ENCODE measurements at regions not wholly inside any gene's neighbourhood (a gene's known extent, or its start where the extent isn't known, plus 50 kb on each side); places are given as distances from the start of the nearest gene placed in this dataset.
"Not testable (repeated sequence)": the region's sequence is repeated elsewhere in the genome, so short reads cannot be mapped to it uniquely, and the experiment has no call there.

- H3K4me3 Mint-ChIP-seq: no peak overlapping the region
- intact Hi-C loops (cut with micrococcal nuclease): no loop called here
- POLR2A ChIA-PET: no interaction called here
- CTCF ChIA-PET: interaction anchor here (3.0 kb wide), 1 partner anchor 12 kb away, joined by 9 read pairs; no protein-coding TSS in a partner anchor
- TF ChIP-seq, protein P1, sequence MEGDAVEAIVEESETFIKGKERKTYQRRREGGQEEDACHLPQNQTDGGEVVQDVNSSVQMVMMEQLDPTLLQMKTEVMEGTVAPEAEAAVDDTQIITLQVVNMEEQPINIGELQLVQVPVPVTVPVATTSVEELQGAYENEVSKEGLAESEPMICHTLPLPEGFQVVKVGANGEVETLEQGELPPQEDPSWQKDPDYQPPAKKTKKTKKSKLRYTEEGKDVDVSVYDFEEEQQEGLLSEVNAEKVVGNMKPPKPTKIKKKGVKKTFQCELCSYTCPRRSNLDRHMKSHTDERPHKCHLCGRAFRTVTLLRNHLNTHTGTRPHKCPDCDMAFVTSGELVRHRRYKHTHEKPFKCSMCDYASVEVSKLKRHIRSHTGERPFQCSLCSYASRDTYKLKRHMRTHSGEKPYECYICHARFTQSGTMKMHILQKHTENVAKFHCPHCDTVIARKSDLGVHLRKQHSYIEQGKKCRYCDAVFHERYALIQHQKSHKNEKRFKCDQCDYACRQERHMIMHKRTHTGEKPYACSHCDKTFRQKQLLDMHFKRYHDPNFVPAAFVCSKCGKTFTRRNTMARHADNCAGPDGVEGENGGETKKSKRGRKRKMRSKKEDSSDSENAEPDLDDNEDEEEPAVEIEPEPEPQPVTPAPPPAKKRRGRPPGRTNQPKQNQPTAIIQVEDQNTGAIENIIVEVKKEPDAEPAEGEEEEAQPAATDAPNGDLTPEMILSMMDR (IDR thresholded peaks at IDR 0.05): no peak
- no peaks in the 10 kb centered on the region for H3K36me3 Mint-ChIP-seq (ENCODE audit: low read depth)
- ATAC-seq (ENCODE audit: low read depth): no peak
- no peaks in the 10 kb centered on the region for H3K9me3 Mint-ChIP-seq
- no peaks in the 10 kb centered on the region for H3K4me1 Mint-ChIP-seq
- no peak for DNase-seq
- H3K27ac Mint-ChIP-seq: no peak overlapping the region
- H3K27me3 Mint-ChIP-seq: peaks cover 8% of the 10 kb centered on the region
Observed at GRCh38 chr3:107224026-107224596, 153.1 kb upstream of the CCDC54 start.

GRCh38 chr3:107227091-107227490, 150.1 kb upstream of the CCDC54 start:
- Mint-ChIP-seq H3K9me3 (no peaks in the 10 kb centered on the region), H3K4me3 (no peak overlapping the region), H3K4me1 (no peaks in the 10 kb centered on the region), H3K27ac (no peak overlapping the region), H3K27me3 (peaks cover 8% of the 10 kb centered on the region), H3K36me3 (ENCODE audit: low read depth) (no peaks in the 10 kb centered on the region)
- ChIA-PET POLR2A (no interaction called here), CTCF (no interaction called here)
- ATAC-seq (ENCODE audit: low read depth) (no peak), DNase-seq (no peak)
- TF ChIP-seq, protein P1 (IDR thresholded peaks at IDR 0.05): no peak
- intact Hi-C loops (cut with micrococcal nuclease): no loop called here

DNA sequence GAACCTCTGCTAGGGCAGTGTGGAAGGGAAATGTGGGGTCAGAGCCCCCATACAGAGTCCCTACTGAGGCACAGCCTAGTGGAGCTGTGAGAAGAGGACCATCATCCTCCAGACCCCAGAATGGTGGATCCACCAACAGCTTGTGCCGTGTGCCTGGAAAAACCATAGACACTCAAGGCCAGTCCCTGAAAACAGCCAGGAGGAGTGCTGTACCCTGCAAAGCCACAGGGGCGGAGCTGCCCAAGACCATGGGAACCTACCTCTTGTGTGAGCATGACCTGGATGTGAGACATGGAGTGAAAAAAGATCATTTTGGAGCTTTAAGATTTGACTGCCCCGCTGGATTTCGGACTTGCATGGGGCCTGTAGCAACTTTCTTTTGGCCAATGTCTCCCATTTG, 143.4 kb upstream of the CCDC54 start:
- H3K4me3 Mint-ChIP-seq; H3K27ac Mint-ChIP-seq; H3K36me3 Mint-ChIP-seq (ENCODE audit: low read depth); POLR2A ChIA-PET; H3K4me1 Mint-ChIP-seq; ATAC-seq (ENCODE audit: low read depth); H3K9me3 Mint-ChIP-seq; DNase-seq; H3K27me3 Mint-ChIP-seq: not testable (repeated sequence)
- CTCF ChIA-PET: interaction anchor here (3.1 kb wide), 1 partner anchor 694 kb away, joined by 16 read pairs; no protein-coding TSS in a partner anchor
- intact Hi-C loops (cut with micrococcal nuclease): loop anchor here (10.0 kb wide), 1 partner anchor 821 kb away; no protein-coding TSS in a partner anchor

DNA sequence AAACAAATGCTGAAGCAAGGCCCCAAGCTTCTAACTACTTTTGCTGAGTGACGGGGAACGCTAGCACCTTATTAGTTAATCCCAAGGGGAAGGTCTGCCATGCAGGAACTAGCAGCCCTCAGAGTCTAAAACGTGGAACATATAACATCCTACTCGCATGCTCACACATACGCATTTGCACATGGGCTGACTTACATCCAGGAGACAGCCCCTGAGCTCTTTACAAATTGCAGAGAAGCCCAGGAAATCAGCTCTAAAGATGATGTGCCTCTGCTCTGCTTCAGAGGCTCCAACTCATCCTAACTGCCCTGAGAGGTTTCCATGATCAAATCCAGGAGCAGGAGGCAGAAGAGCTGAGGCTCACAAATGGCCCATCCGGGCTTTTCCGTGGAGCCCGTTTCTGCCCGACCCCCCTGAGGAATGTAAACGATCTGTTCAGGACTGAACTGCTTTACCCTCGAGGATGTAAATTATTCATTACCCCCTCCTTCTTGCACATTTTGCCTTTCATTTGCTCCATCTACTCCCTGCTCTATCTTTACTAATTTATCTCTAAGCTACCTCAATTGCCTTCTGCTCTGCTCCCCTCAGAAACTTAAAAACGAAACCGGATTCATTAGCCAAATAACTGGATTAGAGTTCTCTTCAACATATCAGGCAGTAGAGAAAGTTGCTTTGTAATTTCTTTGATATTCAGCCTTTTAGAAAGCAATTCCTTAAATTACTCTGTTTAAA, 141.9 kb upstream of the CCDC54 start:
- intact Hi-C loops (cut with micrococcal nuclease): loop anchor here (5.0 to 10.0 kb wide), 2 partner anchors 37 to 819 kb away; no protein-coding TSS in a partner anchor
- DNase-seq: no peak
- Mint-ChIP-seq H3K9me3 (no peaks in the 10 kb centered on the region), H3K27me3 (peaks cover 3% of the 10 kb centered on the region), H3K4me1 (peaks cover 9% of the 10 kb centered on the region), H3K36me3 (ENCODE audit: low read depth) (no peaks in the 10 kb centered on the region), H3K27ac (no peak overlapping the region), H3K4me3 (peak overlapping the region; percentile 3)
- POLR2A ChIA-PET: no interaction called here
- no peak for ATAC-seq (ENCODE audit: low read depth)
- CTCF ChIA-PET: interaction anchor here (0.6 to 4.6 kb wide), 16 partner anchors 10 to 1317 kb away, joined by 3 to 34 read pairs (median 4); no protein-coding TSS in a partner anchor
- TF ChIP-seq, protein P1 (IDR thresholded peaks at IDR 0.05): no peak

GRCh38 chr3:107235928-107236315, 141.3 kb upstream of the CCDC54 start:
- ATAC-seq (ENCODE audit: low read depth) (peak; percentile 60), DNase-seq (no peak)
- Mint-ChIP-seq H3K4me3 (peak overlapping the region; percentile 3), H3K36me3 (ENCODE audit: low read depth) (peaks cover 1% of the 10 kb centered on the region), H3K9me3 (no peaks in the 10 kb centered on the region), H3K27me3 (peaks cover 3% of the 10 kb centered on the region), H3K4me1 (peaks cover 10% of the 10 kb centered on the region), H3K27ac (no peak overlapping the region)
- POLR2A ChIA-PET: no interaction called here
- CTCF ChIA-PET: interaction anchor here (0.6 to 4.6 kb wide), 14 partner anchors 11 to 1316 kb away, joined by 3 to 34 read pairs (median 9); no protein-coding TSS in a partner anchor
- TF ChIP-seq, protein P1 (IDR thresholded peaks at IDR 0.05): peak; percentile 83
- intact Hi-C loops (cut with micrococcal nuclease): loop anchor here (1.0 to 10.0 kb wide), 12 partner anchors 36 to 1679 kb away; no protein-coding TSS in a partner anchor

Measured in activated B cell treated with CpG ODN at 0.5 μM for 24 hours (primary cell).